ENCODE measurements at regions not wholly inside any gene's neighbourhood (a gene's known extent, or its start where the extent isn't known, plus 50 kb on each side); places are given as distances from the start of the nearest gene placed in this dataset.
"Not testable (repeated sequence)": the region's sequence is repeated elsewhere in the genome, so short reads cannot be mapped to it uniquely, and the experiment has no call there.

DNA sequence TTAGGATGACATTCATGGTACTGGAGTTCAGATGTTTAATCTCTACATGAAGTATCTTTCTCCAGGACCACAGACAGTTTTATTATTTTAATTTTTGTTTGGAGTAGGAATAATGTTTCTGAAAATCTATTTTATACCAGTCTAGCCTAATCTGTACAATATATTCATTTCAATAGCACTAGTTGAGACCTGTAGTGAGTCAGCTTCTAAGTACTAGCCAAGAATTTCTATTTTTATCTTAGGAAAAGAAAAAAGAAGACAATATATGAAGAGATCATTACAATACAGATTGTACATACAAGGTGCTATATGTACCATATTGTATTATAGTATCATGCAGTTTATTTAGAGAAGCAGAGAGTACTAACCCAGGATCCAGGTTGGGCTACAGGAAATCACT is 826.9 kb upstream of the PIK3C3 start:
- DNase-seq (ENCODE audit: low read depth), result no peak

DNA sequence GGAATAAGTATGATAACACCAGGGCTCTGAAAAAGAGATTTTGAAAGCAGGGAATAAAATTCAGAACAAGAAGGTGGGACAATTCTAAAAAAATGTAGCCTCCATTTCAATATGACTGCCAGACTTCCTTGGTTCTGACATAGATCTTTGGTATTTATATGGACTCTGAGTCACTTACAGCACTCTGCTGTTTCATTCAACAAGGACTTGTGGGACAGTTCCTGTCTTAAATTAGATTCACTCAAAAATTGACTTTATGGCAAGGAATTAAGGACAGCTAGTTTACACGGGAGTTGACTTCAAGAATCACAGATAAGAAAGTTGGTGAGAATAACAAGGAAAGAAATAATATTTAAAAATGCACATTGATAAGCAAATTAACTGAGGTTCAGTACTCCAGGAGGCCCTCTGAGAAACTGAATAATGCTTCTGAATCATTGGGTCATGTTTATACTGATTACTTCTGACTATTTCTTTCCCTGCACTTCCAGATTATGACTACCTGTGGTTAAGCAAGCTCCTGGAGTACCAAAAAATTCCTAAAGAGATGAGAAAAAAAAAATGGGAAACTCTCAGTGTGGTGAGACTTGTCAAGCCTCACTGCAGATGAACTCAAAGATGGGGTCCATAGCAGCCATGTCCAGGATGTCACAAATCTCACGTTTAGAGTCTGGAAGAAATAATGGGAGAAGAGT is 828.3 kb upstream of the PIK3C3 start:
- no peak for DNase-seq (ENCODE audit: low read depth)

- DNase-seq (ENCODE audit: low read depth), result no peak
These were observed 833.8 kb upstream of the PIK3C3 start for GRCh38 chr18:41121116-41121826.

DNA sequence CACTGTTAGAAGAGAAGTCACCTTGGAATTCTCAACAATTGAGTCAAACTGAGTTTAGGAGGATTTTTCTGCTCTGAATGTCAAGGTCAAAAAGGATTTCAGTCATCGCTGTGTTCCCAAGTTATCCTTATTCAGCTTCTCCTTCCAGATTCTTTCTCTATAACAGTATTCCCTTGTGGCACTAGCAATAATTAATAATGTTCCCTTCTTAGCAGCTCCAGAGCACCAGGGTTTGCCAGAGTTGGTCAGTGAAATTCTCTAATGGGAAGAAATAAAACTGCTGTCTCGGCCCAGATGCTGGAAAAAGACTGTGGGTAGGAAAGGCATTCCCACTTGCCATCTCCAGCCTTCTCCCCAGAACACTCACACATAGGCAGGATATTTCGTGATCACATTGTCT is 836.0 kb upstream of the PIK3C3 start:
- no peak for DNase-seq (ENCODE audit: low read depth)

GRCh38 chr18:41113885-41114482 is 841.0 kb upstream of the PIK3C3 start:
- no peak for DNase-seq (ENCODE audit: low read depth)

DNA sequence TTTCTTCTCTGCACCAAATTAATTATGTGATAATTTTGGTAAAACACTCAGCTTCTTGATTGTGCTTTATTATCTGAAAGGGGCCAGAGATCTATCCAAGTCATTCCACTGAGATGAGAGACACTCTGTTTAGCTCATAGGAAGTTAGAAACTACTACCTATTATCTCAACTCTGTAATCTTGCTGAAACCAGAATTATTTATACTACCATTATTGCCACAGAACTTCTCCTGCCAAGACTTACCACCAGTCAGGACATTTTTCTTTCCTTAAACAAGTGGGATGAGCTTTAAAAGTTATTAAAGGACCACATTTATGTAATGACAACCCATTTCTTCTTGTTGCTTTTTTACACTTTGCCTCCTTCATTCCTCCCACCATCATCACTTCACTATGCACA is 855.6 kb upstream of the PIK3C3 start:
- no peak for DNase-seq (ENCODE audit: low read depth)

DNA sequence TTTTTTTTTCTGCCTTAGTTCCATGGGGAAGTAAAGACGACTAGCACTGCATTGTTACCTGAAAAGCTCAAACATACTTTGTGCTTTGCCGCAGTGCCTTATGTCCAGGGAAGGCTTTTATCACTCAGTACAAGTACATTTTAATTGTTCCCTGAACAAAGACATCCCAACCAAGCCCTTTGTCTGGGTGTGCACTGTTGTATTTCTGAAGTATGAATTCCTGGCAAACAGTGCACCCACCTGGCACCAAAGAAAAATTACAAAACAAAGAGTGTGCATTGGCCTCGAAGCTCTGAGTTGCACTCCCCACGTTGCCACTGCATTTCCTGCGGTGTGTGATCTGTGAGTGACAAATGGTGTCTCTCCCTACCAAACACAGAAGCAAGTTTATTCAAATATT is 858.5 kb upstream of the PIK3C3 start:
- DNase-seq (ENCODE audit: low read depth), result no peak

- no peak for DNase-seq (ENCODE audit: low read depth)
These were observed 878.0 kb upstream of the PIK3C3 start for GRCh38 chr18:41077076-41077475.

- DNase-seq (ENCODE audit: low read depth), result no peak
These were observed 879.8 kb upstream of the PIK3C3 start for GRCh38 chr18:41075212-41075611.

DNA sequence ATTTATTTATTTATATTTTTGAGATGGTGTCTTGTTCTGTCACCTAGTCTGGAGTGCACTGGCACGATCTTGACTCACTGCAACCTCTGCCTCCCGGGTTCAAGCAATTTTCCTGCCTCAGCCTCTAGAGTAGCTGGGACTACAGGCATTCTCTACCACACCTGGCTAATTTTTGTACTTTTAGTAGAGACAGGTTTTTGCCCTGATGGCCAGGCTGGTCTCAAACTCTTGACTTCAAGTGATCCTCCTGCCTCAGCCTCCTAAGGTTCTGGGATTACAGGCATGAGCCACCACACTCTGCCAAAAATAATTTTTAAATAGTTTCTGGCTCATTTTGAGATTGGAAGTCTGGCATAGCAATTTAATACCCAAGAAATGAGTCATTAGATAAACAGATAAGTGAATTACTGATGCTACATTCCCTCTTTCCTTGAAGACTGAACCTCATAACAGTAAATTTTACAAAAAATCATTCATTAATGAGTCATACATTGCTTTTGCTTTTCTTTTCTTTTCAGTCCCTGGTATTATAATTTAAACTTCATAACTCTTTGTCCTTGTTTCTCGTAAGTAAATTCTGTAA is 881.6 kb upstream of the PIK3C3 start:
- DNase-seq (ENCODE audit: low read depth), result no peak

- no peak for DNase-seq (ENCODE audit: low read depth)
These were observed 882.1 kb upstream of the PIK3C3 start for GRCh38 chr18:41072946-41073345.

DNA sequence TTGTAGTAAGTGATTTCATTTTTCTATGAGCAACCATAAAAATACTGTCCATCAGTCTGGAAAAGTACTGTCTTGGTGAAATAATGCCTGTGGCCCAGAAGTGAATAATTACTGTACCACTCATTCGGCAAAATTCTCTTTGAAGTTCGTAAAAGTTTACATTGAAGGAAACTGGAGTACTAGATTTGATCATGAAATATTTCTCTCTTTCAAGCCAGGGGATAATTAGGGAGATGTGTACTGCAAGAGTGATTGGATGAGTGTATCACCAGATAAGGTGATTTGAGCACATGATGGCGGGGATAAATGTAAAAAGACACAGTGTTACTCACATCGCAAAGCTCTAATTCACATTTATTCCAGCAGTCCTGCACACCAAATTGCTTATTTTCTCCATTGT is 883.2 kb upstream of the PIK3C3 start:
- DNase-seq (ENCODE audit: low read depth), result no peak

DNA sequence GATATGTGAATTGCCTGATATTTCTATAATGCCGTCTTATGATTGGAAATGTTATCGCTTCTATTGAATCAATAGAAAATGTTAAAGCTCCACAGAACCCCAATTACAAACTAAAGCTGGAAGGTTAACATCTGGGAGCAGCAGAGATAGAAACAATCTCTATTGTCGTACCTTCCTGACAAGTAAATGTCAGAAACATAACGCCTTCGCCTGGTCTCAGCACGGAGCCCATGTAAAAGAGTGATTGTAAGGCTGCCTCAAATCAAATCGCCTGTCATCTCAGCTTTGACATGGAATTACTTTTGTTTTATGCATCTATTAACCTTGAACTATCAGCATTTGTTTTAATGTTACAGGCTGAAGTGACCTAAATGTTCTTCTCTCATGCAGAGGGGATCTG is 885.9 kb upstream of the PIK3C3 start:
- DNase-seq (ENCODE audit: low read depth), result no peak

GRCh38 chr18:41064916-41065315 is 890.1 kb upstream of the PIK3C3 start:
- DNase-seq (ENCODE audit: low read depth), result no peak

DNA sequence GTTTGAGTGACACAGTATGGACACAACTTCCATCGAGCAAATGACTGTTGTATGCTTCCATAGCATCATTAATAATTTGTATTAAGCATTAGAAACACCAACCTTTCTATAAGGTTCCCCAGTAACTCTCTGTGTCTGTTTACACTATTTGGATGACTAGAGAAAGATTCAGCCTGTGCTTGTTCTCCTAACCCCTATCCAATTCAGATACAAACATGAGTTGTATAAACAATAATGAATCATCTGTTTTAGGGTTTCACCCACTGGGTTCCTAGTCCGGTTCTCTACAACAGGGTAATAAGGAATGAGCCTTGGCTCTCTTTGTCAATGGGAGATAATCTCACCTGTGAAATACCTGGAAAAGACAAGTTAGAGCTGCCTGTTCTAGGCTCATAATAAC is 894.1 kb upstream of the PIK3C3 start:
- DNase-seq (ENCODE audit: low read depth), result no peak

- no peak for DNase-seq (ENCODE audit: low read depth)
These were observed 896.0 kb upstream of the PIK3C3 start for GRCh38 chr18:41059126-41059415.

DNA sequence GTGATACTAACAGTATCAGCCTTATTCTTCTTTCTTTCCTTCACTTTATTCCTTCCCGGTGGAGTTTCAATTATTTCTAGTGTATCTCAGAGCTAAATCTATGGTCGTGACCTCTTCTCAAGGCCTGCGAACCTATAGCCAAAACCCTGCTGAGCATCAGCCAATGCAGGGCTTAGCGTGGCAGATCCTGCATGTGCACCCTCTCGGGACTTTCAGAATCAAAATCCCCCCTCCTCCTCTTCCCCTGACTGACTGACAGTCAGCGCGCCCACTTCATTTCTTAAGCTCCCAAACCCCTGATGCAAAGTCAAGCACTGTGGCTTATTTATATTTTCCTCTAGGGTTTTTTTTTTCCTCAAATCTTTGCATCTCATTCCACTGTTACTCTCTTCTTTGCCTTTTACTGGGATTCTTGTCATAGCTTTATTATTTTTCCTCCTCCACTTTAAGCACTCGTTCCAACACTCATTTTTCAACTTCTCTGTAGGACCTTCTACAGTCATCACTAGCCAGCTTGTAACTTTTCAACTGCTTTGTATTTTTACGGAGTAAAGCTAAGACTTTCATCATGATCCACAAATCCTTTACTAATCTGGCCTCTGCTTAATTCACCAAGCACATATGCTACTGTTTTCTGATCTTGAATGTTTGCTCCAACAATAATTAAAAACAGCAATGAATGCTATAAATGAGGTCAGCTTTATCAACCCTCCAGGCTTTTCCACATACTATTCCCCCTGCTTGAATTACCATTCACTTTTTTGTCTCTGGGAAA is 896.5 kb upstream of the PIK3C3 start:
- no peak for DNase-seq (ENCODE audit: low read depth)

GRCh38 chr18:41052625-41053024 is 902.4 kb upstream of the PIK3C3 start:
- no peak for DNase-seq (ENCODE audit: low read depth)

- not testable (repeated sequence) for DNase-seq (ENCODE audit: low read depth)
These were observed 908.8 kb upstream of the PIK3C3 start for GRCh38 chr18:41046250-41046649.

- DNase-seq (ENCODE audit: low read depth), result no peak
These were observed 911.2 kb upstream of the PIK3C3 start for GRCh38 chr18:41043876-41044275.

DNA sequence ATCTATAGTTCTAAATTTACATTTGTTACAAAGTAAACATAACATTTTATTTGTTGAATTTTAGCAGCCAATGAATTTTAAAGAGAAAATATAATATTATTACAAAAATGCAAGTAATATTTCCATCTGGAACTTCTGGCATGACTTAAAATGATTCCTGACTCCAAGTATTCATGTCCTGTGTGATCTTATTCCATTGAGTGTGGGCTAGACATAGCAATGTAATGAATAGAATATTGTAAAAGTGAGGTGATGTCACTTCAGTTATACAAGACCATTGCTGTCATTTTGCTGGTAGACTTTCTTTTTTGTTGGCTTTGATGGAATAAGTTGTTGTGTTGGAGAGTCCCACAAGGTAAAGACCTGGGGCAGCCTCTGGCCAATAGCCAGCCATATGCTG is 912.2 kb upstream of the PIK3C3 start:
- no peak for DNase-seq (ENCODE audit: low read depth)

DNA sequence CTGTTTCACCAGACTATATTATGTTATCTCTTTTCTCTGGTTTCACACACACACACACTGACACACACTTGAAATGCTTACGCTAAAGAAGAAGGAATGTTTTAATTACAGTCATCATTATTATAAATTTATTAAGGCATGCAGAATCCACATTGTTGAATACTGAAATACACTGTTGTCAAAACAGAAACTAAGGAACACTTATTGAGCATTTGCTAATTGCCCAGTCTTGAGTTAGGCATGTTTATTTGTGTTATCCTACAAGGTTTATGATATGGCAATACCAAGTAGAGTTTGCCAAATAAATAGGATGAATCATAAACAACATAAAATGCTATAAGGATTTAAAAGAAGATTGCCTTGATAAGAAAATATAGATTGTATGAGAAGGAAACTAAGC is 917.0 kb upstream of the PIK3C3 start:
- DNase-seq (ENCODE audit: low read depth), result no peak

DNA sequence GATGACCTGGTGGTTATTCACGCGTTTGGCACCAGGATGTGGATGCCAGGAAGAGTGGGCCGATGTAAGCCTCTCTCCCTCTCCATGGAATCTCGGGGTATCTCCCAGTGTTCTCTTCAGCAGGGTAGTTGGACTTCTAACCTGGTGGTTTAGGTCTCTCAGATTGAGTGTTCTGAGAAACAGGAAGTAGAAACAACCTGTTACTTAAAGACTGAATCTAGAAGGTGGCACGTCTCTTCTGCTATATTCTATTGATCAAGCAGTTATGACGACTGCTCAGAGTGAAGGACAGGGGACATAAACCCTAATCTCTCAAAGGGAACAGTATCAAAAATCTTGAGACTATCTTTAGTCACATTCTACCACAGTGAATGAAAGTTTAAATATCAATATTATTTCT is 918.7 kb upstream of the PIK3C3 start:
- no peak for DNase-seq (ENCODE audit: low read depth)

All from T-helper 22 cell (primary cell).